DOHH2 (cell line): ENCODE measurements at regions not wholly inside any gene's neighbourhood (a gene's known extent, or its start where the extent isn't known, plus 50 kb on each side); places are given as distances from the start of the nearest gene placed in this dataset.

Experiments used
- H3F3A ChIP-seq: fragments of 200-600 bp; sonication (generic), shearing (Covaris generic); 2 replicates; pipeline ENCODE4 v1.6.0; 2016; ENCODE audit warnings: antibody characterized with exemption, mild to moderate bottlenecking; ENCODE audit not compliant: control insufficient read depth, insufficient read depth
- H3K27ac ChIP-seq: fragments of 200-600 bp; sonication (generic); 2 replicates; pipeline ENCODE4 v1.5.1; 2014; ENCODE audit warnings: low read depth, mild to moderate bottlenecking, low read length, moderate library complexity
- H3K27me3 ChIP-seq: fragments of 200-600 bp; sonication (generic); 2 replicates; pipeline ENCODE4 v1.6.1; 2014; ENCODE audit warnings: mild to moderate bottlenecking, low read length, mixed read lengths; ENCODE audit not compliant: control insufficient read depth
- H3K36me3 ChIP-seq: fragments of 200-600 bp; sonication (generic); 2 replicates; pipeline ENCODE4 v1.6.1; 2014; ENCODE audit warnings: mild to moderate bottlenecking, low read length, moderate library complexity, mixed read lengths; ENCODE audit not compliant: control insufficient read depth
- H3K4me1 ChIP-seq: fragments of 200-600 bp; sonication (generic); 2 replicates; pipeline ENCODE4 v1.6.1; 2014; ENCODE audit warnings: mild to moderate bottlenecking, low read length, mixed read lengths; ENCODE audit not compliant: control insufficient read depth
- H3K4me2 ChIP-seq: fragments of 200-600 bp; sonication (generic); 2 replicates; pipeline ENCODE4 v1.6.0; 2014; ENCODE audit warnings: mild to moderate bottlenecking, low read length, moderate library complexity
- H3K4me3 ChIP-seq: fragments of 200-600 bp; sonication (generic); 2 replicates; pipeline ENCODE4 v1.5.1; 2014; ENCODE audit warnings: mild to moderate bottlenecking, low read length, mixed read lengths
- H3K79me2 ChIP-seq: fragments of 200-600 bp; sonication (generic); 2 replicates; pipeline ENCODE4 v1.6.1; 2014; ENCODE audit warnings: mild to moderate bottlenecking, low read length, mixed read lengths; ENCODE audit not compliant: control insufficient read depth
- H3K9me2 ChIP-seq: fragments of 200-600 bp; sonication (generic); replicated peaks from 2 replicates; pipeline ENCODE4 v1.6.1; 2014; ENCODE audit warnings: mild to moderate bottlenecking, low read length, mixed read lengths; ENCODE audit not compliant: control insufficient read depth
- H3K9me3 ChIP-seq: fragments of 200-600 bp; sonication (generic); 2 replicates; pipeline ENCODE4 v1.6.1; 2014; ENCODE audit warnings: antibody characterized with exemption, low read length, mixed read lengths; ENCODE audit not compliant: control insufficient read depth, insufficient read depth
- H4K20me1 ChIP-seq: fragments of 200-600 bp; sonication (generic); 2 replicates; pipeline ENCODE4 v1.6.0; 2014; ENCODE audit warnings: low read depth, mild to moderate bottlenecking, antibody characterized with exemption, low read length, moderate library complexity; ENCODE audit not compliant: control insufficient read depth, insufficient read depth
- EZH2phosphoT487 ChIP-seq: fragments of 200-600 bp; sonication (generic); IDR thresholded peaks from 2 replicates; pipeline ENCODE4 v1.6.1; 2017; ENCODE audit warnings: borderline replicate concordance, mild to moderate bottlenecking, antibody characterized with exemption, low read length, moderate library complexity, mixed read lengths
- TF ChIP-seq, protein P1 (sequence below): fragments of 200-600 bp; sonication (generic); IDR thresholded peaks from one replicate; pipeline ENCODE4 v1.5.1; 2014; ENCODE audit warnings: antibody characterized with exemption, mild to moderate bottlenecking, low read depth, low read length; ENCODE audit not compliant: poor library complexity, severe bottlenecking

DNA sequence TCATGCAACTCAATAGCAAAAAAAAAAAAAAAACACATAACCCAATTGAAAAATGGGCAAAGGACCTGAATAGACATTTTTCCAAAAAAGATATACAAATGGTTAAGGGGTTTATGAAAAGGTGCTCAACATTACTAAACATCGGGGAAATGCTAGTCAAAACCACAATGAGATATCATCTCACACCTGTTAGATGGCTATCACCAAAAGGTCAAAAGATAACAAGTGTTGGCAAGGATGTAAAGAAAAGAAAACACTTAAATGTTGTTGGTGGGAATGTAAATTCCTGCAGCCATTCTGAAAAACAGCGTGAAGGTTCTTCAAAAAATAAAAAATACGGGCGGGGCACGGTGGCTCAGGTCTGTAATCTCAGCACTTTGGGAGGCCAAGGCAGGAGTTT, 112.4 kb upstream of the CAB39 start:
- Histone ChIP-seq H3K9me3 (0 out of 2 replicates have a peak, but pooled peaks cover 2% of the 10 kb centered on the region), H4K20me1 (no peaks in the 10 kb centered on the region), H3K4me2 (peak overlapping the region; percentile 50), H3K4me3 (peak overlapping the region; percentile 32), H3K27ac (no peak overlapping the region), H3K9me2 (no peaks in the 10 kb centered on the region), H3K79me2 (no peaks in the 10 kb centered on the region), H3F3A (peaks cover 7% of the 10 kb centered on the region), H3K27me3 (no peaks in the 10 kb centered on the region), H3K36me3 (no peaks in the 10 kb centered on the region), H3K4me1 (peaks cover 84% of the 10 kb centered on the region)
- TF ChIP-seq, protein P1, sequence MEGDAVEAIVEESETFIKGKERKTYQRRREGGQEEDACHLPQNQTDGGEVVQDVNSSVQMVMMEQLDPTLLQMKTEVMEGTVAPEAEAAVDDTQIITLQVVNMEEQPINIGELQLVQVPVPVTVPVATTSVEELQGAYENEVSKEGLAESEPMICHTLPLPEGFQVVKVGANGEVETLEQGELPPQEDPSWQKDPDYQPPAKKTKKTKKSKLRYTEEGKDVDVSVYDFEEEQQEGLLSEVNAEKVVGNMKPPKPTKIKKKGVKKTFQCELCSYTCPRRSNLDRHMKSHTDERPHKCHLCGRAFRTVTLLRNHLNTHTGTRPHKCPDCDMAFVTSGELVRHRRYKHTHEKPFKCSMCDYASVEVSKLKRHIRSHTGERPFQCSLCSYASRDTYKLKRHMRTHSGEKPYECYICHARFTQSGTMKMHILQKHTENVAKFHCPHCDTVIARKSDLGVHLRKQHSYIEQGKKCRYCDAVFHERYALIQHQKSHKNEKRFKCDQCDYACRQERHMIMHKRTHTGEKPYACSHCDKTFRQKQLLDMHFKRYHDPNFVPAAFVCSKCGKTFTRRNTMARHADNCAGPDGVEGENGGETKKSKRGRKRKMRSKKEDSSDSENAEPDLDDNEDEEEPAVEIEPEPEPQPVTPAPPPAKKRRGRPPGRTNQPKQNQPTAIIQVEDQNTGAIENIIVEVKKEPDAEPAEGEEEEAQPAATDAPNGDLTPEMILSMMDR, result no peak

- H3K9me2 ChIP-seq, result no peaks in the 10 kb centered on the region
- H3K36me3 ChIP-seq, result no peaks in the 10 kb centered on the region
- no peaks in the 10 kb centered on the region for H4K20me1 ChIP-seq
- no peak for TF ChIP-seq EZH2phosphoT487
- TF ChIP-seq, protein P1, result no peak
- 0 out of 2 replicates have a peak, but pooled peaks cover 2% of the 10 kb centered on the region for H3K9me3 ChIP-seq
- peaks cover 7% of the 10 kb centered on the region for H3F3A ChIP-seq
- peak overlapping the region; percentile 6 for H3K27ac ChIP-seq
- H3K79me2 ChIP-seq, result no peaks in the 10 kb centered on the region
- peak overlapping the region; percentile 50 for H3K4me2 ChIP-seq
- peaks cover 79% of the 10 kb centered on the region for H3K4me1 ChIP-seq
- no peaks in the 10 kb centered on the region for H3K27me3 ChIP-seq
- H3K4me3 ChIP-seq, result peak overlapping the region; percentile 32
These were observed 111.8 kb upstream of the CAB39 start for GRCh38 chr2:230600881-230601280.

GRCh38 chr2:230601510-230601909, 111.1 kb upstream of the CAB39 start:
- no peaks in the 10 kb centered on the region for H4K20me1 ChIP-seq
- H3K27ac ChIP-seq, result peak overlapping the region; percentile 66
- no peaks in the 10 kb centered on the region for H3K27me3 ChIP-seq
- no peaks in the 10 kb centered on the region for H3K79me2 ChIP-seq
- H3K36me3 ChIP-seq, result no peaks in the 10 kb centered on the region
- 0 out of 2 replicates have a peak, but pooled peaks cover 2% of the 10 kb centered on the region for H3K9me3 ChIP-seq
- peaks cover 7% of the 10 kb centered on the region for H3F3A ChIP-seq
- H3K9me2 ChIP-seq, result no peaks in the 10 kb centered on the region
- H3K4me2 ChIP-seq, result peak overlapping the region; percentile 78
- peaks cover 79% of the 10 kb centered on the region for H3K4me1 ChIP-seq
- H3K4me3 ChIP-seq, result peak overlapping the region; percentile 56; the same call in 1 of the 2 replicates
- TF ChIP-seq, protein P1, result no peak
- TF ChIP-seq EZH2phosphoT487, result no peak
